ENCODE measurements at regions not wholly inside any gene's neighbourhood (a gene's known extent, or its start where the extent isn't known, plus 50 kb on each side); places are given as distances from the start of the nearest gene placed in this dataset.

DNA sequence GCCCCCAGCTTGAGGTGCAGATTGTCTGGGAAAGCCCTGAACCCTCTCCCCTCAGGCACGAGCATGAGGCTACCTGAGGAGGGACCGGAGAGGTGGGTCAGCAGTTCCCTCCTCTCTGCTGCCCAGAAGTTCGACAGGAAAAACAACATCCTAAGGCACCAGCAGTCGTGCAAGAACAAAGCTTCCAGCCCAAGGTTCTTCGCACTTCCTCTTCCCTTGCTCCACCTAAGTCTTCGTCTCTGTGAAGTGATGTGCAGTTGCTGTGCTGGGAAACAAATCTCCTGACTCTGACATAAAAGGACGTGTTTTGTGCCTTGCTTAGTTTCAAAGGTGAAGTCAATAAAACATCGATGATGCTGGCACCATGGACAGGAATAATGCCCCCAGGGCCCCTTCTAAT lies 173.3 kb downstream of the USP12 start:
- TF ChIP-seq, protein P1, sequence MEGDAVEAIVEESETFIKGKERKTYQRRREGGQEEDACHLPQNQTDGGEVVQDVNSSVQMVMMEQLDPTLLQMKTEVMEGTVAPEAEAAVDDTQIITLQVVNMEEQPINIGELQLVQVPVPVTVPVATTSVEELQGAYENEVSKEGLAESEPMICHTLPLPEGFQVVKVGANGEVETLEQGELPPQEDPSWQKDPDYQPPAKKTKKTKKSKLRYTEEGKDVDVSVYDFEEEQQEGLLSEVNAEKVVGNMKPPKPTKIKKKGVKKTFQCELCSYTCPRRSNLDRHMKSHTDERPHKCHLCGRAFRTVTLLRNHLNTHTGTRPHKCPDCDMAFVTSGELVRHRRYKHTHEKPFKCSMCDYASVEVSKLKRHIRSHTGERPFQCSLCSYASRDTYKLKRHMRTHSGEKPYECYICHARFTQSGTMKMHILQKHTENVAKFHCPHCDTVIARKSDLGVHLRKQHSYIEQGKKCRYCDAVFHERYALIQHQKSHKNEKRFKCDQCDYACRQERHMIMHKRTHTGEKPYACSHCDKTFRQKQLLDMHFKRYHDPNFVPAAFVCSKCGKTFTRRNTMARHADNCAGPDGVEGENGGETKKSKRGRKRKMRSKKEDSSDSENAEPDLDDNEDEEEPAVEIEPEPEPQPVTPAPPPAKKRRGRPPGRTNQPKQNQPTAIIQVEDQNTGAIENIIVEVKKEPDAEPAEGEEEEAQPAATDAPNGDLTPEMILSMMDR (IDR thresholded peaks at IDR 0.05; ENCODE audit: low read length, missing control alignments), result no peak
- no peak for DNase-seq (ENCODE audit: low read depth)
- H3K4me3 ChIP-seq (replicated peaks; ENCODE audit: low read depth, low read length), result no peak overlapping the region

DNA sequence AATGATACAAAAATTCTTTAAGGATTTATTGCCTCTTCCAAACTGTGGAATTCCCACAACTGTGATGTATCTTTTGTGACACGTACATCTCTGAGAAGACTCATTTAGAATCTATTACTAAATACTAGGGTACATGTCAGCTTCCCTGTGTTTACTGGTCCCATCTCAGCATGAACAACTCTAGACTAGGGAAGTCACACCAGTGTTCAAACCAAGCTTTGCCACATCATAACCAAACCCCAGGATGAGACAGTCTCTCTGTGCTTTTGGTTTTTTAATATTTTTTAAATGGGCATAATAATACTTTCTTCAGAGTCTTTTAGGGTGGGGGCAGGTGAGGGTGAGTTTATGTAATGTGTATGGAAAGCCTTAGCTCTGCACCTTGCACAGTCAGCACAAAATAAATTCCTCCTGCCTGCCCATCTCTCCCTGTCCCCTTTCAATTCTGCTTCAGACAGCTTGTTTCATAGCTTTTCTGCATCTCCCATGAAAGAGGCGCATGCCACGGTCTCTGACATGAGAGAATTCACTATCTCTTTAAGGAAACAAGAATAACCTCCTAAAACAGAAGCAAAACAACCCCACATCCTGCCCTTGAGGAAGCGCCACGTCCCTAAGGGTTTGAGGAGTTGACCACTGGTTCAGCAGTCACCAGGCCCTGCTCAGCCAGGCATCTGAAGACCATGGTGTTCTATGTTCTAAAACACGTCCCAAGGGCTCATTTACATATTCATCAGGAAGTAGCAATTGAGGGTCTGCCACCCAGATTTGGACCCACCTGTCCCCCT lies 174.5 kb downstream of the USP12 start:
- no peak for DNase-seq (ENCODE audit: low read depth)
- H3K4me3 ChIP-seq (replicated peaks; ENCODE audit: low read depth, low read length), result no peak overlapping the region
- TF ChIP-seq, protein P1 (IDR thresholded peaks at IDR 0.05; ENCODE audit: low read length, missing control alignments), result no peak

DNA sequence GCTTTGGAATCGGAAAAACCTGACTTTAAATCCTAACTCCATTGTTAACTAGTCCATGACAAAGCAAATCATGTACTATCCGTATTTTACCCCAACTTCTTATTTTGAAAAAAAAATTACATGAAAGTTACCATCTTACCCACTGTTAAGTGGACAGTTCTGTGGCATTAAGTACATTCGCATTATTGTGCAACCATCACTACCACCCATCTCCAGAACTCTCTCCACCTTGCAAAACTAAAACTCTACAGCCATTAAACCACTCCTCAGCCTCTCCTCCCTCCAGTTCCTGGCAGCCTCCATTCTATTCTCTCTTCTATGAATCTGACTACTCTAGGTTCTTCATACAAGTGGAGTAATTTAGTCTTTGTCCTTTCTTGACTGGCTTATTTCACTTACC lies 176.5 kb downstream of the USP12 start:
- H3K4me3 ChIP-seq (replicated peaks; ENCODE audit: low read depth, low read length), result no peak overlapping the region
- no peak for DNase-seq (ENCODE audit: low read depth)
- TF ChIP-seq, protein P1 (IDR thresholded peaks at IDR 0.05; ENCODE audit: low read length, missing control alignments), result no peak

DNA sequence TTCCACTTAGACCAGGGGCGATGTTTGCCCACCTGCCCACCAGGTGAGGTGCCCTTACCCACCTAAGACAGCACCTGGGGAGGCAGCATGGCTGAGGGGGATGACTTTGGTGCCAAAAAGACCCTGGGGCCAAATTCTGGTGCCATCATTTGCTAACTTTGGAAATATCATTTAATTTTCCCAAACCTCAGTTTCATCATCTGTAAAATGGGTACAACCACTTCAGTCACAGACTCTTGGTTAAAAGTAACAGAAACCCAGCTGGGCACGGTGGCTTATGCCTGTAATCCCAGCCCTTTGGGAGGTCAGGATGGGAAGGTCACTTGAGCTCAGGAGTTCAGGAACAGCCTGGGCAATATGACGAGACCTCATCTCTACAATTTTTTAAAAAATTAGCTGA lies 177.8 kb downstream of the USP12 start:
- H3K4me3 ChIP-seq (replicated peaks; ENCODE audit: low read depth, low read length), result no peak overlapping the region
- DNase-seq (ENCODE audit: low read depth), result no peak
- TF ChIP-seq, protein P1 (IDR thresholded peaks at IDR 0.05; ENCODE audit: low read length, missing control alignments), result no peak

DNA sequence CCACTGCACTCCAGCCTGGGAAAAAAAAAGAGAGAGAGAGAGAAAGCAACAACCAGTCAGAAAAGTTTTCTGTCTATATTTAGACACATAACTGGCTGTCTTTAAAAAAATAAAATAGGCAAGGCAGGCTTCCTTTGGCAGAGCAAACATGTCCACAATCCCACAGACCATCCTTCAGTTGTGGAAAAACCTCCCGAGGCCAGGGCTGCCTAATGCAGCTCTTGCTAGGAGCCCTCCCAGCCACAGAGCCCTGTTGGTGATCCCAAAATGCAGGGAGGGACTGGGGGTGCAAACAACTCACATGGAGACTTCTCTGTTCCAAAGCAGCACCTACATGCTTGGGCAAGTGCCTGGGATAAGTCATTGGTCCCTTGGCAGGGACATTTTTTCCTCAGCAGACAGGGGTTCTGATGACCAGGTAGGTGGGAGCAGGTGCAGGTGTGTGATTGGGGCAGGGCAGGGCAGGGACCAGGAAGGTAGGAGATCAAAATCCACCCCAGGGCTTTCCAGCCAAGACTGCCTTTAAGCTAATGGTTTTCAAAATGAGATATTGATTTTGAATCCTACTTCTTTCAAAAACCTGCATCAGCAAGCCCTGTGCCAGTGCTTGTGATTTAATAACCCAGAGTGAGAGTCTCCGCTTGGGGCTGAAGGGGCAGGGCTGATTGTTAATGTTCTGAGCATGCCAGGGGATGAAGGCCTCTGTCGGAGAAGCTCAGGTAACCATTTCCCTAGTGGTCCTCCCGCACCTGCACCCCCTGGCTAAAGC lies 178.5 kb downstream of the USP12 start:
- DNase-seq (ENCODE audit: low read depth), result no peak
- TF ChIP-seq, protein P1 (IDR thresholded peaks at IDR 0.05; ENCODE audit: low read length, missing control alignments), result no peak
- no peak overlapping the region for H3K4me3 ChIP-seq (replicated peaks; ENCODE audit: low read depth, low read length)

DNA sequence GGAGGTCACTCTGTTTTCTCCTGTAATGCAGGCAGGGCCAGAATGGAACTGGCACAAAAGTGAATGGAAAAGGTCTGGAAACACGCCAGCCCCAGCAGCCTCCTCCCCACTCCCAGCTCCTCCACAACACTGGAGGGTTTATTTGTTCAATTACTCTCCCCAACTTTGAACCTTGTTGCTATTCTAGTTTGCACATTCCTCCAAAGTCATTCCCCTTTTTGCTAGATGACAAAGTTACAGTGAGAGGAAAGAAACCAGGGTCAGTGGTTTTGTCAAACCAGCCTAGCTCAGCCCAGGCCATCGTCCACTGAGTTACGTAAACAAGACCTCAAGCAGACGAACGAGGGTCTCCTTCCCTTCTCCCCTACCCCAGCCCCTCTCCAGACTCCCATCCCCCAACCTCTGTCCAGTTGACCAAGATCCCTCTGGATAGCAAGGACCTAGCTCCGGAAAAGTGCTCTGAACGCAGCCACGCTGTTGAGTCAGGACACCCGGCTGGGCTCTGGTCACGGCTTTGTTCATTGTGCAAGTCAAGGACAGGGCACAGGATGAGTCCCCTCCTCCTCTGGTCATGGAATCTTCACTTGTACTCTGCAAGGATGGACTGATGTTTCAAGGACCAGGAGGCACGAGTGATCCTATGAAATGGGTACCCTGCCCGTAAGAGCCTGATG lies 180.0 kb downstream of the USP12 start:
- TF ChIP-seq, protein P1 (IDR thresholded peaks at IDR 0.05; ENCODE audit: low read length, missing control alignments), result no peak

More for the DNA sequence above, 180.0 kb downstream of the USP12 start:
- no peak for DNase-seq (ENCODE audit: low read depth)
- no peak overlapping the region for H3K4me3 ChIP-seq (replicated peaks; ENCODE audit: low read depth, low read length)

Data from fibroblast of pulmonary artery (primary cell).